ENCODE measurements at regions not wholly inside any gene's neighbourhood (a gene's known extent, or its start where the extent isn't known, plus 50 kb on each side); places are given as distances from the start of the nearest gene placed in this dataset.
A peak's percentile ranks its signal among the peaks of the same experiment; 100 is the strongest.

DNA sequence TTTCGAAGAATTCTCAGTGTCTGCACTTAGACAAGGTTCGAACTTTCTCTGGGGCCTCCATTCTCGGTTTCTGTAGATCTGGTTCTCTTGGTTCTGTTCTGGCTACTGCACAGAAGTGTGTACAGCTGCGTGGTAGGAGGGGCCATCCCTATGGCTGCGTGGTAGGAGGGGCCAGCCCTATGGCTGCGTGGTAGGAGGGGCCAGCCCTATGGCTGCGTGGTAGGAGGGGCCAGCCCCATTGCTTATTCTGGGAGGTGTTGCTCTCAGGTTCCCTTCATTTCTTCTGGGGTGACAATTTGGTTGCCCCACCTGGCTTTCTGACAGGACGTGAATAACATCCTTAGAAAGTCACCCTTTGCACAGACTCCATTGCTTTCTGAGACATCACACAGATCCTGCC is 65.2 kb upstream of the CHST15 start:
- Histone ChIP-seq H3K9me3 (no peaks in the 10 kb centered on the region), H3K27ac (no peak overlapping the region), H3K27me3 (no peaks in the 10 kb centered on the region), H3K4me1 (peaks cover 0 to 11% (median 4%) of the 10 kb centered on the region in 3 donors), H3K36me3 (no peaks in the 10 kb centered on the region), H3K4me3 (no peak overlapping the region)
- ATAC-seq = no peak
- TF ChIP-seq, protein P1, sequence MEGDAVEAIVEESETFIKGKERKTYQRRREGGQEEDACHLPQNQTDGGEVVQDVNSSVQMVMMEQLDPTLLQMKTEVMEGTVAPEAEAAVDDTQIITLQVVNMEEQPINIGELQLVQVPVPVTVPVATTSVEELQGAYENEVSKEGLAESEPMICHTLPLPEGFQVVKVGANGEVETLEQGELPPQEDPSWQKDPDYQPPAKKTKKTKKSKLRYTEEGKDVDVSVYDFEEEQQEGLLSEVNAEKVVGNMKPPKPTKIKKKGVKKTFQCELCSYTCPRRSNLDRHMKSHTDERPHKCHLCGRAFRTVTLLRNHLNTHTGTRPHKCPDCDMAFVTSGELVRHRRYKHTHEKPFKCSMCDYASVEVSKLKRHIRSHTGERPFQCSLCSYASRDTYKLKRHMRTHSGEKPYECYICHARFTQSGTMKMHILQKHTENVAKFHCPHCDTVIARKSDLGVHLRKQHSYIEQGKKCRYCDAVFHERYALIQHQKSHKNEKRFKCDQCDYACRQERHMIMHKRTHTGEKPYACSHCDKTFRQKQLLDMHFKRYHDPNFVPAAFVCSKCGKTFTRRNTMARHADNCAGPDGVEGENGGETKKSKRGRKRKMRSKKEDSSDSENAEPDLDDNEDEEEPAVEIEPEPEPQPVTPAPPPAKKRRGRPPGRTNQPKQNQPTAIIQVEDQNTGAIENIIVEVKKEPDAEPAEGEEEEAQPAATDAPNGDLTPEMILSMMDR (IDR thresholded peaks at IDR 0.05) = no peak
- intact Hi-C loops (cut with DNase I) = no loop called here
- DNase-seq = no peak
- no peak for FAIRE-seq
- 73% methylated on average over 8 of the region's 8 CpGs for WGBS, 2 donors

DNA sequence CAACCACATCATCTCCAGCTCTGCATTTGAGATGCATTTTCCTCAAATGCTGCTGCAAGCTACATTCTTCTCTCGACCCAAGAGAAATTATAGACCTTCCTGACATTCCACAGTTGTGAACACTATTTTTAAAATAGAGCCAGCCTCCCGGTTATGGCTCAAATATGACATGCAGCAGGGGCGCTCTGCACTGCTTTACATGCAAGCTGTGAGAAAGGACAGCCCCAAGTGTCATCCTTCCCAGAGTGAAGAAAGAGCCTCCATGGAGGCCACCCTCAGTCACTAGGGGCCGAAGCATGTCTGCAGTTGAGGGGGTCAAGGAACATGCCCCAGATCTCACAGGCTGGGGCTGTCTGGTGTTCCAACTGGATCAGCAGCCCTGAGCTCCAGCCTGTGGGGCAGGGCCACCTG is 63.9 kb upstream of the CHST15 start:
- Histone ChIP-seq H3K9me3 (no peaks in the 10 kb centered on the region), H3K4me3 (no peak overlapping the region), H3K4me1 (peaks cover 3 to 21% (median 4%) of the 10 kb centered on the region in 3 donors), H3K36me3 (no peaks in the 10 kb centered on the region), H3K27ac (no peak overlapping the region), H3K27me3 (no peaks in the 10 kb centered on the region)
- ATAC-seq (no peak), DNase-seq (no peak), FAIRE-seq (no peak)
- TF ChIP-seq, protein P1 (IDR thresholded peaks at IDR 0.05) = no peak
- intact Hi-C loops (cut with DNase I) = no loop called here
- 69 to 74% methylated on average over 4 of the region's 4 CpGs for WGBS, 2 donors

DNA sequence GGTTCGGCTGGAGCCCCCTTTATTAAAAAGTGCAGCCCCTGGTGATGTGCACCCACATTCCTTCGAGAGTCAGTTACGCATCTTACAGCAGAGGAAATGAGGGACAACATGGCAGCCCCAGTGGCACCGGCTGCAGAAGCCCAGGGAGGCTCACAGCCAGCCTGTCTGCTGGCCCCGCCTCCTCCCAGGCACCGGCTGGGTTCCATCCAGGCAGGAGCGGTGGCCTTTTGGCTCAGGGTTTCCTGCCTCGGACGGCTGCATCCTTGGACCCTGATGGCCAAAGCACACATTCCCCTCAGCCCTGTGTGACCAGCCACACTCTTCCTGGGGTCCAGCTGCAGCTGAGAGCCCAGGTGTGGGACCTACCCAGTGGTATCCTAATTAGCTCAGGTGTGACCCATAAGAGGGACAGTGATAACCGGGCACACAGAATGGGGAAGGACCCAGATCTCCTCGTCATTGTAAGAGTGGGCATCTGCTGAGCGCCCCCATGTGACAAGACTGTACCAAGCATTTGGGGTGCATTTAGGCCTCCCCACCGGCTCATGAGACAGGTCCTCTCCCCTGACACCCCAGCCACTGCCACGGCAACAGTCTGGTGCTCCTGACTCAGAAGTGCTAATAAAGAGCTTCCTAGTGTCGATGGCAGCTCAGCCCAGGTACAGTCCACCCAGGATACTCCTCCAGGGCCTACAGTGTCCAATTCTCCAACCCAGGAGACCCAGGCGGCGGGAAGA is 63.3 kb upstream of the CHST15 start:
- H3K4me1 ChIP-seq = peaks cover 3 to 22% (median 4%) of the 10 kb centered on the region in 3 donors
- intact Hi-C loops (cut with DNase I) = no loop called here
- no peak for FAIRE-seq
- ATAC-seq = peak in 3 of 4 donors; percentile 34 to 47 (median 35)
- TF ChIP-seq, protein P1 (IDR thresholded peaks at IDR 0.05) = no peak
- 45 to 56% methylated on average over 17 of the region's 17 CpGs for WGBS, 2 donors
- peak in 2 of 6 donors; percentile 28 to 46 for DNase-seq
- H3K27me3 ChIP-seq = no peaks in the 10 kb centered on the region
- no peaks in the 10 kb centered on the region for H3K9me3 ChIP-seq
- H3K4me3 ChIP-seq = no peak overlapping the region
- H3K36me3 ChIP-seq = no peaks in the 10 kb centered on the region
- H3K27ac ChIP-seq = peak overlapping the region; percentile 28 to 82 (median 62)

DNA sequence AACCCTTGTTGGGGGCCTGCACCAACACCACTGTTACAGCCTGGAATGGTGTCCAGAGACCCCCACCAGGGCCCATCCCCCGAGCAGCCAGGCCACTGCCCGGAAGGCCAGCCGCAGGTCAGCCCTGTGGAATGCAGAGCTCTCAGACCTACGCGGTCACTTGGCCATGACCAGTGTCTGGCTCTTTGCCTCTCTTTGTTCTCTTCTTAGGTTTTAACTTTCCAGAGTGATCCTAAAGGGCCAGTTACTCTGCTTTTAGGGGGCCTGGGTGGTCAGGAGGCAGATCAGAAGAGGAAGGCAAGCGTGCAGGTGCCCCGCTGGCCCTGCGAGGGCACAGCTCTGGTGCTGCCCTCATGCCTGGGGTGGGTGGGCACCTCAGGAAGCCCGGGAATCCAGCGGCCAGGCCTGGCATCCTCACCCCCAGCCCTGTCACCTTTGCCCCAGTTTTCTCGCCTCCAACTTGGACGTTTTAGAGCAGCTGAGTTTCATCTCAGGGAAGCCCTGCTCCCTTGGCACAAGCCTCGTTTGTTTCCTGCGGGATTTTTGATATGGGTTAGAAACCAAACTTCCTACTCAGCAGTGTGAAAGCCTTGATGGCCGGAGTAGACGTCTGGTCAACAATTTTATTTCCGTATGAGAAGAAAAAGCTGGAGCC is 62.5 kb upstream of the CHST15 start:
- 27 to 29% methylated on average over 17 of the region's 17 CpGs for WGBS, 2 donors
- peak overlapping the region; percentile 28 to 82 (median 62) for H3K27ac ChIP-seq
- intact Hi-C loops (cut with DNase I) = no loop called here
- H3K9me3 ChIP-seq = no peaks in the 10 kb centered on the region
- no peaks in the 10 kb centered on the region for H3K27me3 ChIP-seq
- TF ChIP-seq, protein P1 (IDR thresholded peaks at IDR 0.05) = no peak
- DNase-seq (peak in 1 of 6 donors; percentile 32), ATAC-seq (peak; percentile 9 to 65 (median 32)), FAIRE-seq (no peak)
- no peaks in the 10 kb centered on the region for H3K36me3 ChIP-seq
- H3K4me1 ChIP-seq = peaks cover 3 to 22% (median 4%) of the 10 kb centered on the region in 3 donors
- H3K4me3 ChIP-seq = no peak overlapping the region
